ENCODE measurements at regions not wholly inside any gene's neighbourhood (a gene's known extent, or its start where the extent isn't known, plus 50 kb on each side); places are given as distances from the start of the nearest gene placed in this dataset.

DNA sequence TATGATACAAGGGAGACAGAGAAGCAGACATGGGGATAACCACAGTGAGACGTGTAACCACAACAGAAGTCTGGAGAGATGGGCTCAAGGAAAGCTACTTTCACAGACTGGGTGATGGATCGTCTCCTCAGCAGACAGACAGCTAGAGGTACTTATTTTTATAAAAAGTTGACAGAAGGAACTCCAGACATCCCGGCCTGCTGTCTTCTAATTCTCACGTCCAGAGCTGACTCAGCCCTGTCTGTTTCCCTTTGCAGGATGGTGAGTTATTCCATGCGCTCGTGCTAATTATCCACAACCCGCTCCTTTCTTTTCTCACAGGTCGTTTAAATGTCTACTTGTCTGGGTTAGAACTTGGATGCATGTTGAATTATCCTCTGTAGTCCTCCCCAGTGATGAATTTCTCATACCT, 304.5 kb downstream of the CWC27 start:
- TF ChIP-seq, protein P1, sequence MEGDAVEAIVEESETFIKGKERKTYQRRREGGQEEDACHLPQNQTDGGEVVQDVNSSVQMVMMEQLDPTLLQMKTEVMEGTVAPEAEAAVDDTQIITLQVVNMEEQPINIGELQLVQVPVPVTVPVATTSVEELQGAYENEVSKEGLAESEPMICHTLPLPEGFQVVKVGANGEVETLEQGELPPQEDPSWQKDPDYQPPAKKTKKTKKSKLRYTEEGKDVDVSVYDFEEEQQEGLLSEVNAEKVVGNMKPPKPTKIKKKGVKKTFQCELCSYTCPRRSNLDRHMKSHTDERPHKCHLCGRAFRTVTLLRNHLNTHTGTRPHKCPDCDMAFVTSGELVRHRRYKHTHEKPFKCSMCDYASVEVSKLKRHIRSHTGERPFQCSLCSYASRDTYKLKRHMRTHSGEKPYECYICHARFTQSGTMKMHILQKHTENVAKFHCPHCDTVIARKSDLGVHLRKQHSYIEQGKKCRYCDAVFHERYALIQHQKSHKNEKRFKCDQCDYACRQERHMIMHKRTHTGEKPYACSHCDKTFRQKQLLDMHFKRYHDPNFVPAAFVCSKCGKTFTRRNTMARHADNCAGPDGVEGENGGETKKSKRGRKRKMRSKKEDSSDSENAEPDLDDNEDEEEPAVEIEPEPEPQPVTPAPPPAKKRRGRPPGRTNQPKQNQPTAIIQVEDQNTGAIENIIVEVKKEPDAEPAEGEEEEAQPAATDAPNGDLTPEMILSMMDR (IDR thresholded peaks at IDR 0.05) = no peak
- no peak for TF ChIP-seq EZH2 (IDR thresholded peaks at IDR 0.05; ENCODE audit: borderline replicate concordance, insufficient read depth, low read depth, low read length, poor library complexity, severe bottlenecking)
